ENCODE measurements at regions not wholly inside any gene's neighbourhood (a gene's known extent, or its start where the extent isn't known, plus 50 kb on each side); places are given as distances from the start of the nearest gene placed in this dataset.

- no peaks in the 10 kb centered on the region for H3K36me3 ChIP-seq (ENCODE audit: insufficient read depth, low read length)
- no peaks in the 10 kb centered on the region; the same call in 1 of the 2 replicates for H3K9me3 ChIP-seq (ENCODE audit: insufficient read depth, low read depth, low read length)
- no peaks in the 10 kb centered on the region for H4K20me1 ChIP-seq (ENCODE audit: insufficient read depth, low read length, poor library complexity, severe bottlenecking)
- no peaks in the 10 kb centered on the region for H3K27me3 ChIP-seq (ENCODE audit: insufficient read depth, low read length, poor library complexity, severe bottlenecking)
- no peaks in the 10 kb centered on the region for H3K9me2 ChIP-seq (replicated peaks; ENCODE audit: low read depth, low read length)
- H3K4me2 ChIP-seq (ENCODE audit: low read depth, low read length, poor library complexity, severe bottlenecking) = no peak overlapping the region
- H3K4me1 ChIP-seq (ENCODE audit: insufficient read depth, low read length, poor library complexity, severe bottlenecking) = no peaks in the 10 kb centered on the region
- H3K4me3 ChIP-seq (ENCODE audit: low read length, poor library complexity, severe bottlenecking) = no peak overlapping the region
- no peak overlapping the region for H2AFZ ChIP-seq (ENCODE audit: low read length)
- no peaks in the 10 kb centered on the region for H3K79me2 ChIP-seq (ENCODE audit: insufficient read depth, low read length)
- no peaks in the 10 kb centered on the region for H3F3A ChIP-seq (ENCODE audit: low read depth)
- TF ChIP-seq CTCF (conservative IDR thresholded peaks at IDR 0.05; ENCODE audit: low read length) (no peak), EZH2phosphoT487 (IDR thresholded peaks at IDR 0.05; ENCODE audit: borderline replicate concordance) (no peak)
- H3K9ac ChIP-seq (ENCODE audit: low read depth, low read length, poor library complexity, severe bottlenecking) = no peak overlapping the region
Observed at GRCh38 chr2:65668744-65669143, 236.3 kb upstream of the SPRED2 start.

GRCh38 chr2:65666156-65666725 is 233.8 kb upstream of the SPRED2 start:
- H3F3A ChIP-seq (ENCODE audit: low read depth) = no peaks in the 10 kb centered on the region
- H2AFZ ChIP-seq (ENCODE audit: low read length) = peak overlapping the region; percentile 35; the same call in 1 of the 2 replicates
- no peaks in the 10 kb centered on the region for H3K79me2 ChIP-seq (ENCODE audit: insufficient read depth, low read length)
- H3K9ac ChIP-seq (ENCODE audit: low read depth, low read length, poor library complexity, severe bottlenecking) = no peak overlapping the region
- no peak overlapping the region for H3K4me3 ChIP-seq (ENCODE audit: low read length, poor library complexity, severe bottlenecking)
- no peaks in the 10 kb centered on the region for H3K4me1 ChIP-seq (ENCODE audit: insufficient read depth, low read length, poor library complexity, severe bottlenecking)
- TF ChIP-seq CTCF (conservative IDR thresholded peaks at IDR 0.05; ENCODE audit: low read length) (no peak), EZH2phosphoT487 (IDR thresholded peaks at IDR 0.05; ENCODE audit: borderline replicate concordance) (no peak)
- H4K20me1 ChIP-seq (ENCODE audit: insufficient read depth, low read length, poor library complexity, severe bottlenecking) = no peaks in the 10 kb centered on the region
- H3K9me3 ChIP-seq (ENCODE audit: insufficient read depth, low read depth, low read length) = no peaks in the 10 kb centered on the region; the same call in 1 of the 2 replicates
- no peaks in the 10 kb centered on the region for H3K27me3 ChIP-seq (ENCODE audit: insufficient read depth, low read length, poor library complexity, severe bottlenecking)
- H3K36me3 ChIP-seq (ENCODE audit: insufficient read depth, low read length) = no peaks in the 10 kb centered on the region
- no peak overlapping the region for H3K4me2 ChIP-seq (ENCODE audit: low read depth, low read length, poor library complexity, severe bottlenecking)
- no peaks in the 10 kb centered on the region for H3K9me2 ChIP-seq (replicated peaks; ENCODE audit: low read depth, low read length)

GRCh38 chr2:65664931-65665330 is 232.5 kb upstream of the SPRED2 start:
- no peaks in the 10 kb centered on the region for H3F3A ChIP-seq (ENCODE audit: low read depth)
- no peak overlapping the region for H2AFZ ChIP-seq (ENCODE audit: low read length)
- H3K4me1 ChIP-seq (ENCODE audit: insufficient read depth, low read length, poor library complexity, severe bottlenecking) = no peaks in the 10 kb centered on the region
- H3K4me2 ChIP-seq (ENCODE audit: low read depth, low read length, poor library complexity, severe bottlenecking) = no peak overlapping the region
- H3K36me3 ChIP-seq (ENCODE audit: insufficient read depth, low read length) = no peaks in the 10 kb centered on the region
- TF ChIP-seq CTCF (conservative IDR thresholded peaks at IDR 0.05; ENCODE audit: low read length) (no peak), EZH2phosphoT487 (IDR thresholded peaks at IDR 0.05; ENCODE audit: borderline replicate concordance) (no peak)
- no peaks in the 10 kb centered on the region for H3K9me3 ChIP-seq (ENCODE audit: insufficient read depth, low read depth, low read length)
- no peaks in the 10 kb centered on the region for H3K79me2 ChIP-seq (ENCODE audit: insufficient read depth, low read length)
- no peaks in the 10 kb centered on the region for H3K27me3 ChIP-seq (ENCODE audit: insufficient read depth, low read length, poor library complexity, severe bottlenecking)
- H4K20me1 ChIP-seq (ENCODE audit: insufficient read depth, low read length, poor library complexity, severe bottlenecking) = no peaks in the 10 kb centered on the region
- H3K9me2 ChIP-seq (replicated peaks; ENCODE audit: low read depth, low read length) = no peaks in the 10 kb centered on the region
- H3K9ac ChIP-seq (ENCODE audit: low read depth, low read length, poor library complexity, severe bottlenecking) = no peak overlapping the region
- H3K4me3 ChIP-seq (ENCODE audit: low read length, poor library complexity, severe bottlenecking) = no peak overlapping the region

Data from Loucy (cell line).